22Rv1 (cell line): ENCODE measurements at regions not wholly inside any gene's neighbourhood (a gene's known extent, or its start where the extent isn't known, plus 50 kb on each side); places are given as distances from the start of the nearest gene placed in this dataset.

Experiments
- CTCF ChIP-seq: fragments of 450-650 bp; IDR thresholded peaks from 2 replicates; pipeline ENCODE4 v1.5.1; 2017; ENCODE audit warnings: mild to moderate bottlenecking
- ZFX ChIP-seq: fragments of 450-650 bp; IDR thresholded peaks from 2 replicates; pipeline ENCODE4 v1.6.1; 2017; ENCODE audit warnings: antibody characterized with exemption, borderline replicate concordance

DNA sequence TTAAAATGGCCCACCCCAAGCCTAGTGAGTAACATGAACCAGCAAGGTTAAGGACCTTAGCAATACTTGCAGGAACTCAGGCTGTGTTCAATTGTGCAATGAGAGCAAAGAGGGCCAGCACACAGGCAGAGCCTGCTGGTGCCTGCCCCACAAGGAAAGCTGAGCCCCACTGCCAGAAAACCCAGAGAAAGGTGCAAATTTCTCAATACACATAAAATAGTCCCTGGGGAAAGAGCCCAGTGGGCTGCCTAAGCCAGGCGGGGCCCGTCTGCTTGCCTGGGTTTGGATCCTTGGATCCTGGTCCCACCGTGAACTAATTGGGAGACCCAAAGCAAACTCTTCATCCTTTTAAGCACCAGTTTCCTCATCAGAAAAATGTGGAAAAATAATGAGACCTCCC is 128.5 kb upstream of the CACNA1E start:
- TF ChIP-seq CTCF (no peak), ZFX (no peak)
